Lower lobe of right lung (tissue), 2 donors: ENCODE measurements at regions not wholly inside any gene's neighbourhood (a gene's known extent, or its start where the extent isn't known, plus 50 kb on each side); places are given as distances from the start of the nearest gene placed in this dataset.

Source experiments
- ATAC-seq, 2 donors: fragments of 200-7000 bp; cut with Tn5 transposase; one replicate each; pipeline ENCODE4 v1.9.1; 2020 to 2022; ENCODE audit warnings: mild to moderate bottlenecking in 2 of 2, moderate library complexity in 2 of 2
- DNase-seq: peaks from one replicate; pipeline ENCODE4 v3.0.0-alpha.2; 2020
- H3K27ac ChIP-seq: fragments of 200-600 bp; one replicate; pipeline ENCODE4 v1.8.0; 2022
- H3K27me3 ChIP-seq: fragments of 200-600 bp; one replicate; pipeline ENCODE4 v1.8.0; 2022; ENCODE audit warnings: low read depth
- H3K36me3 ChIP-seq: fragments of 200-600 bp; one replicate; pipeline ENCODE4 v1.8.0; 2022; ENCODE audit warnings: mild to moderate bottlenecking
- H3K4me1 ChIP-seq: fragments of 200-600 bp; one replicate; pipeline ENCODE4 v1.8.0; 2022
- H3K4me3 ChIP-seq: fragments of 200-600 bp; one replicate; pipeline ENCODE4 v1.8.0; 2022; ENCODE audit warnings: mild to moderate bottlenecking
- H3K9me3 ChIP-seq: fragments of 200-600 bp; one replicate; pipeline ENCODE4 v1.8.0; 2022
- CTCF ChIP-seq: fragments of 200-600 bp; IDR thresholded peaks from one replicate; pipeline ENCODE4 v1.8.0; 2022; ENCODE audit warnings: antibody characterized with exemption, mild to moderate bottlenecking
- intact Hi-C: fragments of 100-400 bp; cut with DNase I; formaldehyde crosslinking; loops from one replicate; pipeline ENCODE4 v1.11.0; 2022
- donor health status: DM: no; HTN: yes; CAD: no; lungs with severe emphysema.

- TF ChIP-seq CTCF, result no peak
- DNase-seq, result no peak
- H3K36me3 ChIP-seq, result no peaks in the 10 kb centered on the region
- intact Hi-C loops, result no loop called here
- H3K27ac ChIP-seq, result no peak overlapping the region
- no peaks in the 10 kb centered on the region for H3K9me3 ChIP-seq
- no peak overlapping the region for H3K4me3 ChIP-seq
- H3K4me1 ChIP-seq, result no peaks in the 10 kb centered on the region
- ATAC-seq, result no peak
- no peaks in the 10 kb centered on the region for H3K27me3 ChIP-seq
Measured at GRCh38 chrX:117570160-117570559, 546.5 kb downstream of the KLHL13 start.

GRCh38 chrX:117568238-117568637 is 548.4 kb downstream of the KLHL13 start:
- no peak for TF ChIP-seq CTCF
- Histone ChIP-seq H3K4me1 (no peaks in the 10 kb centered on the region), H3K4me3 (no peak overlapping the region), H3K27me3 (no peaks in the 10 kb centered on the region), H3K27ac (no peak overlapping the region), H3K36me3 (no peaks in the 10 kb centered on the region), H3K9me3 (no peaks in the 10 kb centered on the region)
- DNase-seq (no peak), ATAC-seq (no peak)
- intact Hi-C loops, result no loop called here

DNA sequence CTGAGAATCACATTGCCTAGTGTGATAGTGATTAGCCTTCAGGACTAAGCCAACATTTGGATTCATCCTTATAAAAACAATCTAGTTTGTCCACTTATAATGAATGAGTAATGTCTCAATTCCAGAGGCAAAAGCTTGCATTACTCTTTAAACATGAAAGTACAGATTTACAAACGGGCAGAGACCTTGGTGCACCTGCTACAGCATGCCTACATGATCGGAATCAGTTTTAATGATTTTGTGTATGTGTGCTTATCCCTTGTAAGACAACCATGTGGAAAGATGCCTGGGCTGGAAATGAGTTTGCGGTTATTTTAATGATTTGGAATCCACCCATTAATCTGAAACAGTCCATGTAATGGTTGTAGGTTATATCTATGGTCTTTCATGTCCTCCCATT is 572.7 kb downstream of the KLHL13 start:
- Histone ChIP-seq H3K36me3 (no peaks in the 10 kb centered on the region), H3K27ac (no peak overlapping the region), H3K9me3 (no peaks in the 10 kb centered on the region), H3K4me1 (no peaks in the 10 kb centered on the region), H3K4me3 (no peak overlapping the region), H3K27me3 (no peaks in the 10 kb centered on the region)
- intact Hi-C loops, result no loop called here
- TF ChIP-seq CTCF, result no peak
- DNase-seq, result no peak
- ATAC-seq, result no peak

GRCh38 chrX:117539090-117539418 is 577.6 kb downstream of the KLHL13 start:
- Histone ChIP-seq H3K27ac (no peak overlapping the region), H3K36me3 (no peaks in the 10 kb centered on the region), H3K4me3 (no peak overlapping the region), H3K9me3 (no peaks in the 10 kb centered on the region), H3K27me3 (no peaks in the 10 kb centered on the region), H3K4me1 (no peaks in the 10 kb centered on the region)
- no peak for TF ChIP-seq CTCF
- DNase-seq, result no peak
- intact Hi-C loops, result no loop called here
- ATAC-seq, result no peak

GRCh38 chrX:117538178-117539089 is 578.2 kb downstream of the KLHL13 start:
- no peak for TF ChIP-seq CTCF
- Histone ChIP-seq H3K9me3 (no peaks in the 10 kb centered on the region), H3K4me3 (no peak overlapping the region), H3K36me3 (no peaks in the 10 kb centered on the region), H3K4me1 (no peaks in the 10 kb centered on the region), H3K27ac (no peak overlapping the region), H3K27me3 (no peaks in the 10 kb centered on the region)
- intact Hi-C loops, result no loop called here
- ATAC-seq (no peak), DNase-seq (no peak)
